ENCODE measurements at regions not wholly inside any gene's neighbourhood (a gene's known extent, or its start where the extent isn't known, plus 50 kb on each side); places are given as distances from the start of the nearest gene placed in this dataset.

GRCh38 chr3:16113704-16114103, 60.8 kb upstream of the GALNT15 start:
- Histone ChIP-seq H3K4me1 (no peaks in the 10 kb centered on the region), H3K4me3 (no peak overlapping the region), H3K36me3 (no peaks in the 10 kb centered on the region), H3K9me3 (no peaks in the 10 kb centered on the region), H3K27me3 (no peaks in the 10 kb centered on the region), H3K27ac (peak overlapping the region in 3 of 4 donors; percentile 40 to 63 (median 54))
- peak; percentile 67 for ATAC-seq
- TF ChIP-seq POLR2AphosphoS5 (IDR thresholded peaks at IDR 0.05), result peak; percentile 19
- no peak for TF ChIP-seq POLR2A (IDR thresholded peaks at IDR 0.05)
- WGBS, 2 donors (ENCODE audit: low coverage in 1 of 2), result 60 to 83% methylated on average over 1 to 3 of the region's 3 CpGs

DNA sequence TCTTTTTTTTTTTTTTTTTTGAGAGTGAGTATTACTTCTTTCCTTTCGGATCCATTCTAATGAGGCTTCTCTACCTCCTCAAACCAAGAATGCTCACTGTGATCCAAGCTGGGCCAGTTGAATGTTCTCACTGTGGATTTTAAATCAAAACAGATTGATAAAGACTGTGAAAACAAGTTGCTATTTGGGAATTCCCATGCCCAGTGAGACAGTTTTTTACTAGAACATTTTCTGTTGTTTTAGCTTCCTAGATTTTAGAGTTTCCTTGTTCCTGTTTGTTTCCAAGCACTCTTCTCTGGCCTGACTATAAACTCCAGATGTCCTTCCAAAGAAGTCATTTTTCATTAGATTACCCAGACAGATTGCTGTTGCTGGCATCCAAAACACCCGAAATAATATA, 60.1 kb upstream of the GALNT15 start:
- TF ChIP-seq POLR2A (IDR thresholded peaks at IDR 0.05), result no peak
- no peak for TF ChIP-seq EP300 (IDR thresholded peaks at IDR 0.05)
- no peak for TF ChIP-seq POLR2AphosphoS5 (IDR thresholded peaks at IDR 0.05)
- H3K9me3 ChIP-seq, result no peaks in the 10 kb centered on the region
- ATAC-seq, result peak; percentile 57
- H3K27ac ChIP-seq, result peak overlapping the region in 3 of 4 donors; percentile 18 to 63 (median 40)
- H3K36me3 ChIP-seq, result no peaks in the 10 kb centered on the region
- no peaks in the 10 kb centered on the region for H3K4me1 ChIP-seq
- H3K27me3 ChIP-seq, result no peaks in the 10 kb centered on the region
- no peak overlapping the region for H3K4me3 ChIP-seq
- WGBS, 2 donors (ENCODE audit: low coverage in 1 of 2), result 20 to 40% methylated on average over 1 of the region's 2 CpGs

DNA sequence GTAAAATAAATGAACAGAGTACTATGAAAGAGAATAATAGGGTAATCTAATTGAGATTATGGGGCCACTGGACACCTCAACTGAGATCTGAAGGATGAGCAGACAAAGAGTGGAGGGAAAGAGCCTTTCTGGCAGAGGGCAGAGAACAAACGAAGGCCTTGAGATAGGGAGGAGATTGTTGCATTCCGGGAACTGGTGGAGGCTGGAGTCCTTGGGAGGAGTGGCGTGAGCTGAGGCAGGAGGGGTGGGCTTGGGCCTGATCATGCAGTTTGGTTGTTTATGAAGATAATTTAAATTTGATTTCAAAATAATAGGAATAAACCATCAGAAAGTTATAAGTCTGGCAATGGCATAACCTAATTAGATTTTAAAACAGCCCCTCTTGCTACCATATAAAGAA, 59.5 kb upstream of the GALNT15 start:
- H3K36me3 ChIP-seq, result no peaks in the 10 kb centered on the region
- peak overlapping the region in 3 of 4 donors; percentile 40 to 63 (median 62) for H3K27ac ChIP-seq
- WGBS, 2 donors (ENCODE audit: low coverage in 1 of 2), result 67 to 75% methylated on average over 3 of the region's 3 CpGs
- no peaks in the 10 kb centered on the region for H3K9me3 ChIP-seq
- H3K4me1 ChIP-seq, result no peaks in the 10 kb centered on the region
- peak; percentile 50 for ATAC-seq
- no peak overlapping the region for H3K4me3 ChIP-seq
- no peaks in the 10 kb centered on the region for H3K27me3 ChIP-seq
- no peak for TF ChIP-seq EP300 (IDR thresholded peaks at IDR 0.05)
- TF ChIP-seq POLR2AphosphoS5 (IDR thresholded peaks at IDR 0.05), result no peak
- no peak for TF ChIP-seq CTCF (IDR thresholded peaks at IDR 0.05)
- no peak for TF ChIP-seq POLR2A (IDR thresholded peaks at IDR 0.05)

DNA sequence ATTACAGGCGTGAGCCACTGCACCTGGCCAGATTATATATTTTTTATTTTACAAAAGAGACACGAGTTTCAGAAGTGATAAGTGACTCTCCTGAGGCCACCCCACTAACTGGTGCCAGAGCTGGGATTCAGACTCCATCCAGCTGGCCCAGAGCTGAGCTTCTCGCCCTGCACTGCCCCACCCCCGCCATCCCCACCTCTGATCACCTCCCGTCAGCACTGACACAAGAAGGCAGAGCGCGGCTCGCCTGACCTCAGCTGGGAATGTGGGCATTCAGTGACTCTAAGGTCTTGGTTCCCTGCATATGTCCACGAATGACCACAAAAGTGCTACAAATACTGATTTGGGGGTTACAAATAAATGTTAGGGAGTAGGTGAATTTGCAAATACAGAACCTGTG, 56.1 kb upstream of the GALNT15 start:
- WGBS, 2 donors (ENCODE audit: low coverage in 1 of 2), result 88 to 91% methylated on average over 4 to 7 of the region's 9 CpGs

GRCh38 chr3:16119887-16120286, 54.6 kb upstream of the GALNT15 start:
- H3K4me3 ChIP-seq, result no peak overlapping the region
- H3K4me1 ChIP-seq, result peaks cover 0 to 9% (median 0%) of the 10 kb centered on the region in 3 donors
- H3K9me3 ChIP-seq, result no peaks in the 10 kb centered on the region
- TF ChIP-seq CTCF (IDR thresholded peaks at IDR 0.05) (no peak), POLR2AphosphoS5 (IDR thresholded peaks at IDR 0.05) (no peak), POLR2A (IDR thresholded peaks at IDR 0.05) (no peak), EP300 (IDR thresholded peaks at IDR 0.05) (no peak)
- ATAC-seq, result no peak
- H3K27ac ChIP-seq, result no peak overlapping the region
- H3K27me3 ChIP-seq, result no peaks in the 10 kb centered on the region
- no peaks in the 10 kb centered on the region for H3K36me3 ChIP-seq

More for the DNA sequence above, 56.1 kb upstream of the GALNT15 start:
- H3K36me3 ChIP-seq, result no peaks in the 10 kb centered on the region
- H3K4me1 ChIP-seq, result peaks cover 0 to 9% (median 0%) of the 10 kb centered on the region in 3 donors
- H3K27ac ChIP-seq, result no peak overlapping the region
- no peak for ATAC-seq
- H3K9me3 ChIP-seq, result no peaks in the 10 kb centered on the region
- no peaks in the 10 kb centered on the region for H3K27me3 ChIP-seq
- no peak overlapping the region for H3K4me3 ChIP-seq
- TF ChIP-seq CTCF (IDR thresholded peaks at IDR 0.05) (no peak), POLR2AphosphoS5 (IDR thresholded peaks at IDR 0.05) (no peak), POLR2A (IDR thresholded peaks at IDR 0.05) (no peak), EP300 (IDR thresholded peaks at IDR 0.05) (no peak)

DNA sequence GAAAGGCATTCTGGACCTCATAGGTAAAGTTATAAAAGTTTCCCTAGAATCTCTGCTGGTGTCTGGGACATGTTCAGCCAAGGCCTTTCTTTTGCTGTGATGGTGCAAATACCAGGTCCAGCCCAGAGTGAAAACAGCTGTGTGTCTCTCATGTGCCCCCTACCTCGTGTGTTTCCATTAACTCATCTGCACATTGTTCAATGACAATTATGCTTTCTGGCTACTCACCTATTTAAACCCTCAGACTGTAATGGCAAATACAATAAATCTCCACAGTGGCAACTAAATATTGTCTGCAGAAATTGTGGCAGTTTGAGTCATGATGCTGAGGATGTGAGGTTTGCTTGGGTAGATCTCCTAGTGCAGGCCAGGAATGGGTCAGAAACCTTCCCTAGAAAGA, 53.1 kb upstream of the GALNT15 start:
- 38 to 44% methylated on average over 1 of the region's 1 CpG for WGBS, 2 donors (ENCODE audit: low coverage in 1 of 2)
- Histone ChIP-seq H3K4me3 (no peak overlapping the region), H3K4me1 (peaks cover 0 to 9% (median 0%) of the 10 kb centered on the region in 3 donors), H3K36me3 (no peaks in the 10 kb centered on the region), H3K9me3 (no peaks in the 10 kb centered on the region), H3K27me3 (no peaks in the 10 kb centered on the region), H3K27ac (no peak overlapping the region)
- ATAC-seq, result no peak
- no peak for TF ChIP-seq CTCF (IDR thresholded peaks at IDR 0.05)
- TF ChIP-seq POLR2AphosphoS5 (IDR thresholded peaks at IDR 0.05), result no peak
- TF ChIP-seq EP300 (IDR thresholded peaks at IDR 0.05), result no peak
- no peak for TF ChIP-seq POLR2A (IDR thresholded peaks at IDR 0.05)
